ENCODE measurements at regions not wholly inside any gene's neighbourhood (a gene's known extent, or its start where the extent isn't known, plus 50 kb on each side); places are given as distances from the start of the nearest gene placed in this dataset.

- CTCF ChIA-PET = no interaction called here
- Mint-ChIP-seq H3K4me3 (ENCODE audit: low read depth, unreplicated experiment) (no peak overlapping the region), H3K4me1 (ENCODE audit: low read depth, unreplicated experiment) (peaks cover 10% of the 10 kb centered on the region), H3K27me3 (ENCODE audit: unreplicated experiment) (no peaks in the 10 kb centered on the region), H3K27ac (ENCODE audit: unreplicated experiment) (no peak overlapping the region), H3K36me3 (ENCODE audit: insufficient read depth, unreplicated experiment) (no peaks in the 10 kb centered on the region), H3K9me3 (ENCODE audit: low read depth, unreplicated experiment) (no peaks in the 10 kb centered on the region)
- no peak for DNase-seq
- BruUV-seq (replicated peaks) = no TSS peak
- intact Hi-C loops (cut with micrococcal nuclease; ENCODE audit: unreplicated experiment) = no loop called here
- no peak for TF ChIP-seq CTCF (IDR thresholded peaks at IDR 0.05; ENCODE audit: unreplicated experiment)
Measured at GRCh38 chr15:50820808-50821382, 55.4 kb upstream of the SPPL2A start.

GRCh38 chr15:50819344-50819743 is 53.8 kb upstream of the SPPL2A start:
- no peaks in the 10 kb centered on the region for H3K27me3 Mint-ChIP-seq (ENCODE audit: unreplicated experiment)
- CTCF ChIA-PET = interaction anchor here (0.5 kb wide), 1 partner anchor 1642 kb away, joined by 5 read pairs; no protein-coding TSS in a partner anchor
- H3K27ac Mint-ChIP-seq (ENCODE audit: unreplicated experiment) = no peak overlapping the region
- H3K36me3 Mint-ChIP-seq (ENCODE audit: insufficient read depth, unreplicated experiment) = no peaks in the 10 kb centered on the region
- H3K4me1 Mint-ChIP-seq (ENCODE audit: low read depth, unreplicated experiment) = peaks cover 13% of the 10 kb centered on the region
- DNase-seq = no peak
- TF ChIP-seq CTCF (IDR thresholded peaks at IDR 0.05; ENCODE audit: unreplicated experiment) = no peak
- BruUV-seq (replicated peaks) = no TSS peak
- intact Hi-C loops (cut with micrococcal nuclease; ENCODE audit: unreplicated experiment) = no loop called here
- no peak overlapping the region for H3K4me3 Mint-ChIP-seq (ENCODE audit: low read depth, unreplicated experiment)
- no peaks in the 10 kb centered on the region for H3K9me3 Mint-ChIP-seq (ENCODE audit: low read depth, unreplicated experiment)

- Mint-ChIP-seq H3K27ac (ENCODE audit: unreplicated experiment) (no peak overlapping the region), H3K4me1 (ENCODE audit: low read depth, unreplicated experiment) (peaks cover 13% of the 10 kb centered on the region), H3K36me3 (ENCODE audit: insufficient read depth, unreplicated experiment) (no peaks in the 10 kb centered on the region), H3K9me3 (ENCODE audit: low read depth, unreplicated experiment) (no peaks in the 10 kb centered on the region), H3K4me3 (ENCODE audit: low read depth, unreplicated experiment) (no peak overlapping the region), H3K27me3 (ENCODE audit: unreplicated experiment) (no peaks in the 10 kb centered on the region)
- intact Hi-C loops (cut with micrococcal nuclease; ENCODE audit: unreplicated experiment) = no loop called here
- TF ChIP-seq CTCF (IDR thresholded peaks at IDR 0.05; ENCODE audit: unreplicated experiment) = no peak
- DNase-seq = peak; percentile 59
- BruUV-seq (replicated peaks) = no TSS peak
- CTCF ChIA-PET = interaction anchor here (0.6 to 0.8 kb wide), 4 partner anchors 51 to 277 kb away, joined by 3 to 7 read pairs (median 3); no protein-coding TSS in a partner anchor
Measured at GRCh38 chr15:50815958-50816590, 50.6 kb upstream of the SPPL2A start.

Data from Calu3 (cell line).